ENCODE measurements at regions not wholly inside any gene's neighbourhood (a gene's known extent, or its start where the extent isn't known, plus 50 kb on each side); places are given as distances from the start of the nearest gene placed in this dataset.

DNA sequence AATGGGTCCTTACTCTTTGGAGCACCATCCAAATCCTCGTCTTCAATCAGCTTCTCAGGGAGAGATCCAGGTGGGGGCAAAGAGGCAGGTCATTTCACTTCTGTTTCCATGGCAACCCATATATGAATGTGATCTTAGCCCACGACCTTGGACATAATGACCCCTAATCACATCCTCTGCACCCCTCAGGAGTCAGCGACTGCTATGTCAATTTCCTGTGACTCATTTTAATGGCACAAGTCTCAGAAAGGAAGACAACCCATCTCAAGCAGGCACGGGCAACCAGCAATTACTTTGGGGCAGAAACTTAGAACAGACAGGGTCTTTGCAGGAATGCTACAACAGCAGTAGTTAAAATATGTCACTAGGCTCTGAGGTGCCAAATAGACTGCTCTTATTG is 591.2 kb downstream of the TLR4 start:
- TF ChIP-seq, protein P1, sequence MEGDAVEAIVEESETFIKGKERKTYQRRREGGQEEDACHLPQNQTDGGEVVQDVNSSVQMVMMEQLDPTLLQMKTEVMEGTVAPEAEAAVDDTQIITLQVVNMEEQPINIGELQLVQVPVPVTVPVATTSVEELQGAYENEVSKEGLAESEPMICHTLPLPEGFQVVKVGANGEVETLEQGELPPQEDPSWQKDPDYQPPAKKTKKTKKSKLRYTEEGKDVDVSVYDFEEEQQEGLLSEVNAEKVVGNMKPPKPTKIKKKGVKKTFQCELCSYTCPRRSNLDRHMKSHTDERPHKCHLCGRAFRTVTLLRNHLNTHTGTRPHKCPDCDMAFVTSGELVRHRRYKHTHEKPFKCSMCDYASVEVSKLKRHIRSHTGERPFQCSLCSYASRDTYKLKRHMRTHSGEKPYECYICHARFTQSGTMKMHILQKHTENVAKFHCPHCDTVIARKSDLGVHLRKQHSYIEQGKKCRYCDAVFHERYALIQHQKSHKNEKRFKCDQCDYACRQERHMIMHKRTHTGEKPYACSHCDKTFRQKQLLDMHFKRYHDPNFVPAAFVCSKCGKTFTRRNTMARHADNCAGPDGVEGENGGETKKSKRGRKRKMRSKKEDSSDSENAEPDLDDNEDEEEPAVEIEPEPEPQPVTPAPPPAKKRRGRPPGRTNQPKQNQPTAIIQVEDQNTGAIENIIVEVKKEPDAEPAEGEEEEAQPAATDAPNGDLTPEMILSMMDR (IDR thresholded peaks at IDR 0.05; ENCODE audit: low read length), result no peak
- TF ChIP-seq EZH2 (IDR thresholded peaks at IDR 0.05; ENCODE audit: borderline replicate concordance, low read length), result no peak

Data from OCI-LY1 (cell line).